ENCODE measurements at regions not wholly inside any gene's neighbourhood (a gene's known extent, or its start where the extent isn't known, plus 50 kb on each side); places are given as distances from the start of the nearest gene placed in this dataset.

DNA sequence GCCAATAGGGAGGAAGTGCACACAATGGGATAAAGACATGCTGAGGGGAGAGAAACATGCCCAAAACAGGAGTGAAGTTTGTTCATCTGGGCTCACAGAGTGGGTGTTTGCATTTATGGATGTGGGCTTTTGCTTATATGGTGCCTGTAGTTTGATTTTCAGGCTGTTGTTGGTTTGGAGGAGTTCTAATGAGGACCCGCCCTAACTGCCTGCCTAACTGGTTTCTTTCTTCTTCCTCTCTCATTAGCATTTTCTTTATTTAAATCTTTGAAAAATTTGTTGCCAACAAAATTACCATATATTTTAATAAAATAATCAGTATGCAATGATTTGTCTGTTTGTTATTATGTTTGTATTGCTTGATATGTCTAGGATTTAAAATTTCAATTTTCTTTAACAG is 1965.8 kb downstream of the C4orf33 start:
- DNase-seq (ENCODE audit: low spot score), result no peak
- intact Hi-C loops (cut with DNase I), result no loop called here
- no peak for ATAC-seq

DNA sequence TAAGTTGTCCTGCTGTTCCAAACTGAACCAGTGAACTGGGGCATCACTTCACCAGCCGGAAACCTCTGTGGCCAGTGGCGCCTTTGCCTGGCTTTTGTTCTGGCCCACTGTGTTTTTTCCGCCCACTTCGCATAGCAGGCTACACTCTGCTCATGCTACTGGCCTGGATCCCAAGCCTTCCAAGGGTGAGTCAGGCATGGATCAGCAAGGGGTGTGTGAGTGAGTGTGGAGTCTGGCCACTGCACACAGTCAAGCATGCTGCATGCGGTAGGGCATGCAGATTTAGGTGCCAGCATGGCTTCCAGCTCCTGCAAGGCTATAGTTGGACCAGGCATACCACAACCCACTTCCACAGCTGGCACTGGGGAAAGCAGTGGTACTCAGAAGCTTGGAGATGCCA is 1967.9 kb downstream of the C4orf33 start:
- ATAC-seq (no peak), DNase-seq (ENCODE audit: low spot score) (no peak)
- intact Hi-C loops (cut with DNase I), result no loop called here

- no peak for DNase-seq (ENCODE audit: low spot score)
- intact Hi-C loops (cut with DNase I), result no loop called here
- ATAC-seq, result no peak
These were observed 1985.1 kb downstream of the C4orf33 start for GRCh38 chr4:131081069-131081468.

DNA sequence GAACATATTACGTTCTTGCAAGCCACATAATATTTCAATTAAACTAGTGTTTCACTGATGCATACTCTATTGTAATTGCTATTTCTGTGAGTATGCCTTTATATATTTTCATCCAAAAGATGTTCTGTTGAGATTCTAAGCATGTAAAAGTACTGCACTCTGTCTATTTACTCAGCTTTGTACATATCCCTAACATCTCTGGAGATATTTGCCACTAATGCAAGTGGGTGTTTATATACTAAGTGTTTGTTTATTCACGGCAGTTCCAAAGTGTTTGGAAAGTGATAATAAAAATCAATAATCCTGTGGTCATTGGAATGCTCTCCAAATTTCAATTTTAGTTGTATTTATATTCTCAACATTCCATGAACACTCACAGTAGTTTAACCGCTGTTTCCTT is 1989.0 kb downstream of the C4orf33 start:
- DNase-seq (ENCODE audit: low spot score), result no peak
- ATAC-seq, result no peak
- intact Hi-C loops (cut with DNase I), result no loop called here

GRCh38 chr4:131091896-131092295 is 1995.9 kb downstream of the C4orf33 start:
- no peak for ATAC-seq
- intact Hi-C loops (cut with DNase I), result no loop called here
- DNase-seq (ENCODE audit: low spot score), result no peak

DNA sequence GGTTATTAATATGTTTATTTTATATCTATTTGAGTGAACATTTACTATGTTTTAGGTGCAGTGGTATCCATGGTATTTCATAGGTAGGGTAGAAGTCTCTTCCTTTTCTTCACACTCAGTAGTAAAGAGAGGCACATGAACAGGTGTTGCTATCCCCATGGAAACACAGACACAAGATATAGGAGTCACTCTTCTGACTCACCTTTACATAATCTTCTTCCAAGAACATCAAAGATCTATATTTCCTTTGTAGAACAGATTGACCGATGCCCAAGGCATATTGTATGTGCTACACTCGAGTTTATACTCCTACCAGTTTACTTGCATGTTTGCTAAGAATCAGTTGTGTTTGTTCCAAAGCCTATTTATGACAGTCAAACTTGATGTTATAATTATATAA is 1997.4 kb downstream of the C4orf33 start:
- DNase-seq (ENCODE audit: low spot score), result no peak
- no peak for ATAC-seq
- intact Hi-C loops (cut with DNase I), result no loop called here

- intact Hi-C loops (cut with DNase I), result no loop called here
These were observed 2003.0 kb downstream of the C4orf33 start for GRCh38 chr4:131098976-131099375.

GRCh38 chr4:131113273-131113672 is 2017.3 kb downstream of the C4orf33 start:
- DNase-seq (ENCODE audit: low spot score) (no peak), ATAC-seq (no peak)
- intact Hi-C loops (cut with DNase I), result no loop called here

More at GRCh38 chr4:131098976-131099375, 2003.0 kb downstream of the C4orf33 start:
- no peak for ATAC-seq
- DNase-seq (ENCODE audit: low spot score), result no peak

GRCh38 chr4:131113704-131114103 is 2017.8 kb downstream of the C4orf33 start:
- no peak for DNase-seq (ENCODE audit: low spot score)
- intact Hi-C loops (cut with DNase I), result no loop called here
- ATAC-seq, result no peak

DNA sequence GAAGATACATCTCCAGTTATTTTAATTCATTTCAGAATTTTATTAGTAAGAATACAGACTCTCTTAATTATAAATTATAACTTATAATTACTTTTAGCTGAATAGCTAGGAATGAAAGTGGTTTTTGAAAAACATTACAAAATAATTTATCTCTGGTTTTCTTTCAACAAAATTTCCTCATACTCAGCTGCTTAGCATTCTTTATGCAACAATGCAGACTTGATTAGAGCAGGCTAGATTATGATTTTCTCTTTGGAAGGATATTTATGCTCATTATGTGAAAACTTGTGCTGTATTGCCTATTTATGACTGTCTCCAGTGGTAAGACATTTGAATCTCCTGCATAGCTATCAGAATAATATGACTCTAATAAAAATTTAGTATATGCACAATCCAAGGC is 2023.7 kb downstream of the C4orf33 start:
- ATAC-seq (no peak), DNase-seq (ENCODE audit: low spot score) (no peak)
- intact Hi-C loops (cut with DNase I), result no loop called here

GRCh38 chr4:131137196-131137595 is 2011.9 kb upstream of the PCDH10 start:
- DNase-seq (ENCODE audit: low spot score), result no peak
- no peak for ATAC-seq
- intact Hi-C loops (cut with DNase I), result no loop called here

GRCh38 chr4:131159261-131159660 is 1989.8 kb upstream of the PCDH10 start:
- DNase-seq (ENCODE audit: low spot score) (no peak), ATAC-seq (no peak)
- intact Hi-C loops (cut with DNase I), result no loop called here

DNA sequence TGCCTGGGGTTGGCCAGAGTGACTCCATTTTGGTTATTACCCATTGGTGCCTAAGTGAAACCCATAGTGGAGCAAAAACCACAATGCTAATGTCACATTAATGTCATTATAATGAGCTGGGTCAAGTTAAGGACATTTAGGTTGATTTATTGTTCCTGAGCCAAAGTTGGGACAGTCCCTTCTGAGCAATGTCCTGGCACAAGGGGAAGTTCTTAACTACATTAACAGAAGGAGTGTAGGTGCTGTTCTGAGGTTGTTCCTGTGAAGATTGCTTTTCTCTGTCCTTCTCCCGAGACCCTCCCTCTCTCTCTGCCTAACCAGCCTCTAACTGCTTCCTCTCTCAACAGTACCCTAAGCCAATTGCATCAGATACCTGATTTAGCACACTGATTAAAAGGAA is 1956.8 kb upstream of the PCDH10 start:
- intact Hi-C loops (cut with DNase I), result no loop called here
- ATAC-seq, result no peak
- DNase-seq (ENCODE audit: low spot score), result no peak

DNA sequence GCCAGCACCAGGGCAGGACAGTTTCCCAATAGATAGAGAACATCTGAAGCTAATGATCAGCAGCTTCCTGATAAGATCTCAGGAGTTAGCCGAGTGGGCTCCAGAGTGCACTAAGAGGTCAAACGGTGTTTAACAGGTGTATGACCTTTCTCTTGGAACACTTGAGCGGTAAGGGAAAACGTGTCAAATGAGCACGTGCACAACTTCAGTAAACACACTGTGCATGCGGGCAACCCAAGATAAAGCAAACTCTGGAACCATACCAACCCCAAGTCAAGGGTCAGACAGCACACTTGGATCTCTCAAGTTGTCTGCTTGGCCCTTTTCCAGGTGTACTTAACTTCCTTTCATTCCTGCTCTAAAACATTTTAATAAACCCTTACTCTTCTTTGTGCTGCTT is 1941.5 kb upstream of the PCDH10 start:
- intact Hi-C loops (cut with DNase I), result no loop called here
- DNase-seq (ENCODE audit: low spot score) (no peak), ATAC-seq (no peak)

DNA sequence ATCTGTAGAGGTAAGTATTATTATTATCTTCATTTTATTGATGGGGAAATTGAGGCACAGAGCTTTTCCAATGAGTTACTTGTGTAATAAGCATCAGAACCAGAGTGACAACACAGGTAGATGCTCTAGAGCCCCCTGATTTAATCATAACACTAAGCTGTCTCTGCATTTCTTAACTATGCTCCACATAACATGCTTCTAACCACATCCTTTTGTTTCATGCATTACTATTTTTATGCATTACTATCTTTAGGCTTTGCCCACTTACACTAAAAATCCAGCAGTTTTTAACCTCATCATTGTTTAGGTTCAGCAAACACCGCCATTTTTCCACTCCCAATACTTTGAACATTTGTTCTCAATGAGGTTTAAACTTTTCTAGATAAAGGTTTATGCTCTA is 1900.8 kb upstream of the PCDH10 start:
- intact Hi-C loops (cut with DNase I), result no loop called here
- no peak for DNase-seq (ENCODE audit: low spot score)
- no peak for ATAC-seq

GRCh38 chr4:131251321-131251720 is 1897.8 kb upstream of the PCDH10 start:
- intact Hi-C loops (cut with DNase I), result no loop called here
- DNase-seq (ENCODE audit: low spot score), result no peak
- ATAC-seq, result no peak

DNA sequence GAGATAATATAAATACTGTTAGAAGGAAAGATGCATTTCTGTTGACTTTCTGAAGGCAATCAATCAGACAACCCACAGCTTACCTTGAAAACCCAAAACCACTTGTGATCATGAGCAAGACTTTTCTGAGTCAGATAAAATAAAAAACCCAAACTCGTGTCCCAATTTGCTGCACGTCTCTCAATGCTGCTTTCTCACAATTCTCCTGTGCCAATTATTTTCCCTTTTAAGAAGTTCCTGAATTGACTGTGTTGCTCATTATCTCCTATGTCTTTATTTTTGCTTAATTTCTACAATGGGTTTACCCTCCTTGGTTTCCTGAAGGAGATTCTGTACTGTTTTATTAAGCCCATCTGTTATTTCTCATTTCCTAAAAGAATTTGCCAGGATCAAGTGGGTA is 1891.9 kb upstream of the PCDH10 start:
- intact Hi-C loops (cut with DNase I), result no loop called here
- ATAC-seq (no peak), DNase-seq (ENCODE audit: low spot score) (no peak)

- intact Hi-C loops (cut with DNase I), result no loop called here
- ATAC-seq (no peak), DNase-seq (ENCODE audit: low spot score) (no peak)
These were observed 1890.7 kb upstream of the PCDH10 start for GRCh38 chr4:131258361-131258760.

GRCh38 chr4:131288441-131288840 is 1860.7 kb upstream of the PCDH10 start:
- DNase-seq (ENCODE audit: low spot score) (no peak), ATAC-seq (no peak)
- intact Hi-C loops (cut with DNase I), result no loop called here

DNA sequence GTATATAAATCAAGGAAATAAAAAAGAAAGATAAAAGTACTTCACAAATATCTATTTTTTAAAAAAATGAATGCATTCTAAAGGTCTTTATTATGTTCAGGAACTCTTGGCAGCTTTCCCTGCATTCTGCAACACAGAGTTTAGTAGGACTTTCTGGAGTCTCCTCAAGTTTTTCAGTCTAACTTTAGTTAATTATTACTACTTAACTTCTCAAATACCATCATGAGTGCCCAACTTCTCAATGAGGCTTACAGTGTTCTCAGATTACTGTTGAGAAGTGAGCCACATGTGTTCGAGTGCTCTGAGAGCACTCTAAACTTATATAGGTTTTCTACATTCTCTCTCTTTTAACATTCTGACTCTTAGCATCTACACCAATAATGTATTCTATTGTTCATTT is 1852.9 kb upstream of the PCDH10 start:
- ATAC-seq (no peak), DNase-seq (ENCODE audit: low spot score) (no peak)
- intact Hi-C loops (cut with DNase I), result no loop called here

DNA sequence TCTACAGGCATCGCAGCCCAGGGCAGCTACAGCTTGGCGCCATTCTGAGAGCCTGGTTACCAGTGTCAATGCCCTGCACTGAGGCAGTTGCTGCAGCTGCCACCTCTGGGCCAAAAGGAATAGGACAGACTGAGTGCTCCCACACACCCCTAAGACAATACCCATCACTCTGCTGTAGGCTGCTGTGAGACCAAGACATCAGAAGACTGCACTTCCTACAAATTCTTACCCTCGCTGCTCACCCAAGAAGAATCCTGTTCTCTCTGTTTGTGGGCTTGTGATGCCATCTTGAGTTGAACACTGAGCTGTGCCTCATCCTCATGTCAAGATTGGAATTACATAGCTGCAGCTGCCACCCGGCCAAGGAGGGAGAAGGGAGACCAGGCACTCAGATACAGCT is 1847.0 kb upstream of the PCDH10 start:
- no peak for DNase-seq (ENCODE audit: low spot score)
- intact Hi-C loops (cut with DNase I), result no loop called here
- no peak for ATAC-seq

DNA sequence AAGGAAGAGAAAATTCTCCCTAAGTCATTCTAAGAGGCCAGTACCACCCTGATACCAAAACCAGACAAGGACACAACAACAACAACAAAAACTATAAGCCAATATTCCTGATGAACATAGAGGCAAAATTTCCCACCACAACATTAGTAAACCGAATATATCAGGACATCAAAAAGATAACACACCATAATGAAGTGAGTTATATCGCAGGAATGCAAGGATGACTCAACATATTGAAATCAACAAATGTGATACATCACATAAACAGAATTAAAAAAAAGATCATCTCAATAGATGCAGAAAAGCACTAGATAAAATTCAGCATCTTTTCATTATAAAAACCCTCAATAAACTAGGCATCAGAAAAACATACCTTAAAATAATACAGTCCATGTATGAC is 1844.4 kb upstream of the PCDH10 start:
- ATAC-seq, result no peak
- DNase-seq (ENCODE audit: low spot score), result no peak
- intact Hi-C loops (cut with DNase I), result no loop called here

Measured in sciatic nerve (tissue), 2 donors.